OCI-LY7 (cell line): ENCODE measurements at regions not wholly inside any gene's neighbourhood (a gene's known extent, or its start where the extent isn't known, plus 50 kb on each side); places are given as distances from the start of the nearest gene placed in this dataset.

ENCODE experiments used
- BruUV-seq: library from RNA; stranded (reverse); fragments of 400-500 nt; replicated peaks from 2 replicates; lab custom pipeline; 2021; lab: Mats Ljungman, UMichigan
- CTCF ChIA-PET: fragments of 300-600 bp; sonication (Branson Sonifier 250); formaldehyde crosslinking; loops from one replicate; lab custom pipeline; 2022; ENCODE audit warnings: antibody characterized with exemption; ENCODE audit not compliant: unreplicated experiment; lab: Charles Lee
- POLR2A ChIA-PET: fragments of 300-600 bp; sonication (Branson Sonifier 250); formaldehyde crosslinking; loops from one replicate; lab custom pipeline; 2022; ENCODE audit warnings: antibody characterized with exemption; lab: Charles Lee
- DNase-seq: peaks from one replicate; pipeline ENCODE4 v3.0.0-alpha.2; 2015; ENCODE audit warnings: low spot score
- H2AFZ ChIP-seq: fragments of 200-600 bp; sonication (generic), shearing (Covaris generic); 2 replicates; pipeline ENCODE4 v1.6.1; 2014; ENCODE audit warnings: mild to moderate bottlenecking, antibody characterized with exemption, low read length, moderate library complexity
- H3K27ac ChIP-seq: fragments of 200-600 bp; sonication (generic); 2 replicates; pipeline ENCODE4 v1.5.1; 2014; ENCODE audit warnings: mixed run types, low read depth, mild to moderate bottlenecking, moderate library complexity, low read length, inconsistent platforms; ENCODE audit not compliant: poor library complexity, severe bottlenecking
- H3K36me3 ChIP-seq: fragments of 200-600 bp; sonication (generic); 2 replicates; pipeline ENCODE4 v1.6.1; 2014; ENCODE audit warnings: mild to moderate bottlenecking, antibody characterized with exemption, low read length, moderate library complexity, mixed read lengths; ENCODE audit not compliant: insufficient read depth
- H3K4me1 ChIP-seq: fragments of 200-600 bp; sonication (generic); 2 replicates; pipeline ENCODE4 v1.5.1; 2014; ENCODE audit warnings: mild to moderate bottlenecking, low read length; ENCODE audit not compliant: insufficient read depth, poor library complexity, severe bottlenecking
- H3K4me2 ChIP-seq: fragments of 200-600 bp; sonication (generic); 2 replicates; pipeline ENCODE4 v1.6.1; 2014; ENCODE audit warnings: mild to moderate bottlenecking, low read length
- H3K4me3 ChIP-seq: fragments of 200-600 bp; sonication (generic); 2 replicates; pipeline ENCODE4 v1.5.1; 2014; ENCODE audit warnings: mild to moderate bottlenecking, low read depth, low read length; ENCODE audit not compliant: poor library complexity, severe bottlenecking
- H3K79me2 ChIP-seq: fragments of 200-600 bp; sonication (generic); 2 replicates; pipeline ENCODE4 v1.6.1; 2016; ENCODE audit warnings: low read depth, mild to moderate bottlenecking, low read length, moderate library complexity, mixed read lengths; ENCODE audit not compliant: insufficient read depth
- H3K9me2 ChIP-seq: fragments of 200-600 bp; sonication (generic); 2 replicates; pipeline ENCODE4 v1.6.1; 2016; ENCODE audit warnings: mild to moderate bottlenecking, low read length, mixed read lengths; ENCODE audit not compliant: insufficient read depth
- H3K9me3 ChIP-seq: fragments of 200-600 bp; sonication (generic); 2 replicates; pipeline ENCODE4 v1.6.1; 2014; ENCODE audit warnings: mild to moderate bottlenecking, mixed run types, low read length, mixed read lengths
- H4K20me1 ChIP-seq: fragments of 200-600 bp; sonication (generic); 2 replicates; pipeline ENCODE4 v1.6.1; 2014; ENCODE audit warnings: mild to moderate bottlenecking, antibody characterized with exemption, low read length, moderate library complexity, mixed read lengths; ENCODE audit not compliant: insufficient read depth
- CTCF ChIP-seq: fragments of 200-600 bp; sonication (generic); conservative IDR thresholded peaks from 2 replicates; pipeline ENCODE4 v1.5.1; 2014; ENCODE audit warnings: mild to moderate bottlenecking, antibody characterized with exemption, low read length, moderate library complexity, mixed read lengths
- EZH2phosphoT487 ChIP-seq: fragments of 200-600 bp; sonication (generic); IDR thresholded peaks from 2 replicates; pipeline ENCODE4 v1.6.1; 2018; ENCODE audit warnings: low read depth, borderline replicate concordance, mild to moderate bottlenecking, mixed run types, antibody characterized with exemption, low read length, moderate library complexity, mixed read lengths
- intact Hi-C: fragments of 100-400 bp; cut with micrococcal nuclease; formaldehyde crosslinking; loops from one replicate; pipeline ENCODE4 v1.10.0; 2022; ENCODE audit not compliant: unreplicated experiment

- no peak for DNase-seq
- BruUV-seq: no TSS peak
- Histone ChIP-seq H2AFZ (no peak overlapping the region), H3K9me3 (no peaks in the 10 kb centered on the region), H3K9me2 (no peaks in the 10 kb centered on the region), H3K27ac (no peak overlapping the region), H3K79me2 (no peaks in the 10 kb centered on the region), H3K36me3 (no peaks in the 10 kb centered on the region), H3K4me1 (peaks cover 38% of the 10 kb centered on the region), H3K4me2 (no peak overlapping the region), H4K20me1 (no peaks in the 10 kb centered on the region), H3K4me3 (no peak overlapping the region)
- POLR2A ChIA-PET: interaction anchor here (0.7 kb wide), 3 partner anchors 10 to 605 kb away, joined by 3 to 9 read pairs (median 3); no protein-coding TSS in a partner anchor
- intact Hi-C loops: no loop called here
- TF ChIP-seq EZH2phosphoT487 (no peak), CTCF (no peak)
- CTCF ChIA-PET: no interaction called here
These were observed 150.8 kb upstream of the ARPP21 start for GRCh38 chr3:35488526-35488925.

GRCh38 chr3:35492841-35493240 is 146.5 kb upstream of the ARPP21 start:
- no TSS peak for BruUV-seq
- no peaks in the 10 kb centered on the region for H3K79me2 ChIP-seq
- H3K4me1 ChIP-seq: peaks cover 37% of the 10 kb centered on the region
- H3K4me3 ChIP-seq: peak overlapping the region; percentile 25
- ChIA-PET POLR2A (interaction anchor here (0.5 to 1.7 kb wide), 4 partner anchors 10 to 665 kb away, joined by 3 to 5 read pairs (median 3); no protein-coding TSS in a partner anchor), CTCF (interaction anchor here (0.7 kb wide), 1 partner anchor 19 kb away, joined by 3 read pairs; no protein-coding TSS in a partner anchor)
- no peaks in the 10 kb centered on the region for H3K9me3 ChIP-seq
- H3K4me2 ChIP-seq: peak overlapping the region; percentile 60
- peak overlapping the region; percentile 82 for H3K27ac ChIP-seq
- no peaks in the 10 kb centered on the region for H4K20me1 ChIP-seq
- no peak for TF ChIP-seq CTCF
- TF ChIP-seq EZH2phosphoT487: no peak
- intact Hi-C loops: loop anchor here (2.0 kb wide), 1 partner anchor 172 kb away; no protein-coding TSS in a partner anchor
- peak overlapping the region; percentile 77 for H2AFZ ChIP-seq
- H3K36me3 ChIP-seq: no peaks in the 10 kb centered on the region; the same call in 1 of the 2 replicates
- peak; percentile 72 for DNase-seq
- no peaks in the 10 kb centered on the region for H3K9me2 ChIP-seq

- intact Hi-C loops: no loop called here
- Histone ChIP-seq H2AFZ (peak overlapping the region; percentile 74; the same call in 1 of the 2 replicates), H4K20me1 (no peaks in the 10 kb centered on the region), H3K79me2 (no peaks in the 10 kb centered on the region), H3K27ac (no peak overlapping the region), H3K4me3 (no peak overlapping the region), H3K4me1 (peaks cover 21% of the 10 kb centered on the region), H3K36me3 (no peaks in the 10 kb centered on the region; the same call in 1 of the 2 replicates), H3K9me2 (no peaks in the 10 kb centered on the region), H3K4me2 (no peak overlapping the region), H3K9me3 (no peaks in the 10 kb centered on the region)
- BruUV-seq: no TSS peak
- ChIA-PET CTCF (no interaction called here), POLR2A (interaction anchor here (0.6 to 1.3 kb wide), 3 partner anchors 10 to 347 kb away, joined by 3 to 5 read pairs (median 4); no protein-coding TSS in a partner anchor)
- TF ChIP-seq EZH2phosphoT487 (no peak), CTCF (no peak)
- no peak for DNase-seq
These were observed 140.7 kb upstream of the ARPP21 start for GRCh38 chr3:35498506-35499210.
